NCI-H187 (cell line): ENCODE measurements at regions not wholly inside any gene's neighbourhood (a gene's known extent, or its start where the extent isn't known, plus 50 kb on each side); places are given as distances from the start of the nearest gene placed in this dataset.
A peak's percentile ranks its signal among the peaks of the same experiment; 100 is the strongest.

Source experiments
- DNase-seq, 2 experiments: peaks; one replicate each; lab custom pipeline; 2025; lab: John Stamatoyannopoulos, UW

DNA sequence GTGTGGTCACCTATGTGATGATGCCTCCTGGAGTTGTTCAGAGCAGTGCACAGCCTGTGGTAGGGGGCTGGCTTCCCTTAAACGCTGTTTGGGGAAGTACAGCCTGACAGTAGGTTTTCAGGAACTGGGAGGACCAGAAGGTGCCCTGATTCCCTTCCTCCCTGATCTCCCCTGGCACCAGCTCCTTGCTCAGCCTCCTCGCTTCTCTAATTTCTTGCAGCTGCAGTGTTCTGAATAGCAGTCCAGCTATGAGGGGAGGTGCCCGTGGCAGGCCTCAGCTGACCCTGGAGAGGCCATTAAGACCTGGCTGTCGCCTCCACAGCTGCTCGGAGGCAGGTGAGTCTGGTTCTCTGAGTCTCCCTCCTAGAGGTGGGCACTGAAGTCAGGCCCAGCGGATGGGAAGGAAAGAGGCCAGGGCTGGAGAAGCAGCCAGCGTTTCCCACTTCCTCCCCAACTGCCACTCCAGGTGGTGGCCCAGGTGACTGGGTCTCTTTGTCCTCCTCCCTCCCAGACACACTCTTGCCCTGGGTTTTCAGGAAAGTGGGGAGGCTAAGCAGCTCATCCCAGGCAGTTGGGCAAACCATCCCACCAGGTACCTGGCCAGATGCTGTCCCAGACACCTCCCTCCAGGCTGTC, 52.0 kb upstream of the RPL11 start:
- peak; percentile 15 to 26 for DNase-seq

DNA sequence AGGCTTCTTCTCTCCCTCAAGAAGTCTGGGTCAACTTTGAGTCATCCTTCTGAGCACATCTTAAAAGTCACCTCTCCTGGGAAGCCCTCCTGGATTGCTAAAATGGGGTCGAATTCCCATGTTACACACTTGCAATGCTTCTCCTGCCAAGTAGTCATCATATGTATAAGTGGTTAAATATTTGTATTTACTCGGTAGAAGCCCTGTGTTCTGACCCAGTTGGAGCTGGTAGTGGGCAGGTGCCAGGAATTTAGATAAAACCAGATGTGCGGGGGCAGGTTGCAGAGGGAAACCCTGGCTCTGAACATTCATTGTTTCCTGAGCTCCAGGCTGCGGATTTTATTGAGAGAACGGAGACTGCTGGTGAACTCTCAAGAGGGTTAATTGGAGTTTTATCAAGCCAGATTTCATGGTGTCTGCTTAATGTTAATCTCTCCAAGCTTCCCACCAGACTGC, 52.8 kb upstream of the RPL11 start:
- no peak for DNase-seq

DNA sequence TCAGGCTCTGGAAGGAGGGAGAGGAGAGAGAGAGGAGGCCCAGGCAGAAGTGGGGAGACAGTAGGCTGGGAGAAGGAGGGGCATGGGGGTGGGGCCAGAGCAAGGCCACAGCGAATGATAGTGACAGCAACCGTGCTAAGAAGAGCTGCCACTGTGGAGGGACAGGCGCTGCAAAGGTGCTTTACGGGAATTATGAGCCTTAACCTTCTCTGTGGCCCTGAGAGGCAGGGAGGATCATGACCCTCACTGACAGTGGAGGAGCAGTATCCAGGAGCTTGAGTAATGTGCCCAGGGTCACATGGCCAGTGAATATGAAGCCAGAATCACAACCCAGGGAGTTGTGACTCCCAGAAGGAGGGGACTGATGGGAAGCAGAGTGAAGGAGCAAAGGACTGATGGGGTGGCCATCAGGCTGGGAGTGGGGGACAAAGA, 53.4 kb upstream of the RPL11 start:
- no peak for DNase-seq

DNA sequence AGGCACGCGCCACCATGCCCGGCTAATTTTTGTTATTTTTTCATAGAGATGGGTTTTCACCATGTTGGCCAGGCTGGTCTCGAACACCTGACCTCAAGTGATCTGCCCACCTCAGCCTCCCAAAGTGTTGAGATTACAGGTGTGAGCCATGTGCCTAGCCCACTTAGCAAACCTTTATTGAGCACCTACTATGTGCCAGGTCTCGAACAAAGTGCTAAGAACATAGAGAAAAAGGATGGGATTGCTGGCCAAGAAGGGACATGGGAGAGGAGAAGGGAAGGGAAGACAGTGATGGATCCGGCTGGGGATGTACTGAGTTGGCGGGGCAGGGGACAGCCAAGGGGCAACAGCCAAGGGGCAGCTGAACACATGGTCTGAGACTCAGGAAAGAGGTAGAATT, 55.6 kb upstream of the RPL11 start:
- no peak for DNase-seq

DNA sequence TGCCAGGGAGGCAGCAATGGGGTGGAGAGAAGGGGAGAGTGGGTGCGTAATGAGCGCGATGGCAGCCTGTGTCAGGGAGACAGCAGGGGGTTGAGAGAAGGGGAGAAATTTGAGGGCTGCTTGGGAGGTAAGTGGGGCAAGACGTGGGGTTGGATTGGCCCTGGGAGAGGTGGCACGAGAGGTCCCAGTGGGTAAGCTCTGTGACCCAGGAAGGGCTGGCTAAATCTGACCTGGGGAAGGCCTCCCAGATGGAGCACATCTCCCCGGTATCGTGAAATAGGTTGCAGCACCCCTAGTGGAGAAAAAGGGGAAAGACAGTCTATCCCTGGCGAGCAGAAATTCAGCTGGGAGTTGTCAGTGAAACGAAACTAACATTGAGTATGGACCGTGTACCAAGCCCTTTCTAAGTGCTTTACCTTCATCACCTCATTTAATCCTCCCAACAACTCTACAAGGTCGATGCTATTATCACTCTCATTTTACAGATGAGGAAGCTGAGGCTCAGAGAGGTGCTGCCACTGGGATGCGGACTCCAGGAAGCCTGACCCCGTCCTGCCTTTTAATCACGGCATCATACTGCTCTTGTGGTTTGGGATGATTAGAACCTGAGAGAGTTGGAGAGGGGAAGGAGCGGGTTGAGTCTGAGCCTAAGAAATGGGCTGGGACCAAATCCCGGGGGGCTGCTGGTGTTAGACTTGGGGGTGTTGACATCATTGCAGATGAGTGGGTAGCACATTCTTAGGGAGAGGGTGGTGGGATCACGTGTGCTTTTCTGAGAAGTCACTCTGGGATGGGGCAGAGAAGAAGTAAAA, 56.6 kb upstream of the RPL11 start:
- DNase-seq: peak; percentile 26 to 61

DNA sequence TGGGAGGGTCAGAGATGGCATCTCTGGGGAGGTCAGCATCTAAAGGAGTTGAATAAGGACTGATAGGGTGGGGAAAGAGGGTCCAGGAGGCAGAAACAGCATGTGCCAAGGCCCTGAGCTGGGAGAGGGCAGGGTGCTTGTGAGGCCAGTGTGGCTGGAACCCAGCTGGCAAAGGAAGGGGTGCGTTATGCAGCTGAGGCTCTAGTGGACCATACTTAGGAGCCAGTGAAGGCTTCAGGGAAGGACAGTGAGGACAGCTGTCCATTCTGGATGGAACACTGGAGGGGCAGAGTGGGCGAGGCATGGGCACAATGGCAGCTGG, 57.1 kb upstream of the RPL11 start:
- no peak for DNase-seq

DNA sequence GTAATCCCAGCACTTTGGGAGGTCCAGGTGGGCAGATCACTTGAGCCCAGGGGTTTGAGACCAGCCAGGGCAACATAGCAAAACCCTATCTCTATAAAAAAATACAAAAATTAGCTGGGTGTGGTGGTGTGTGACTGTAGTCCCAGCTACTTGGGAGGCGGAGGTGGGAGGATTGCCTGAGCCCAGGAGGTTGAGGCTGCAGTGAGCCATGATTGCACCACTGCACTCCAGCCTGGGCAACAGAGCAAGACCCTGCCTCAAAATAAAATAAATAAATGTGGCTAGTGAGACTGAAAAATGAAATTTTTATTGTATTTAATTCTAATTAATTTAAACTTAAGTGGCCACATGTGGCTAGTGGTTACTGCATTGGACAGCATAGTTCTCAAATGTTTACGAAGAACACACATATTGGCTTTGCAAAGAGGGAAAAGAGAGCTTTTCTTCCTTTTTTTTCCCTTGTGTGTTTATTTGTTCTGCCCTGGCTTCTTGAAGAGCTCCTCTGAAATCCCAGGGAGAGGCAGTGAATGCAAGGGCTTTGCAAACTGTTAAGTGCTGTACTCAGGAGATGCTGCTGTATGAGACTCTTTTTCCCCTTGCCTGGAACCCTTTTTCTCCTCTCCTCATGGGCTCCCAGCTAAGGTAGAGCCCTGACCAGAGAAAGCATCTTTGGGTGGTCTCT, 59.0 kb upstream of the RPL11 start:
- DNase-seq: no peak

DNA sequence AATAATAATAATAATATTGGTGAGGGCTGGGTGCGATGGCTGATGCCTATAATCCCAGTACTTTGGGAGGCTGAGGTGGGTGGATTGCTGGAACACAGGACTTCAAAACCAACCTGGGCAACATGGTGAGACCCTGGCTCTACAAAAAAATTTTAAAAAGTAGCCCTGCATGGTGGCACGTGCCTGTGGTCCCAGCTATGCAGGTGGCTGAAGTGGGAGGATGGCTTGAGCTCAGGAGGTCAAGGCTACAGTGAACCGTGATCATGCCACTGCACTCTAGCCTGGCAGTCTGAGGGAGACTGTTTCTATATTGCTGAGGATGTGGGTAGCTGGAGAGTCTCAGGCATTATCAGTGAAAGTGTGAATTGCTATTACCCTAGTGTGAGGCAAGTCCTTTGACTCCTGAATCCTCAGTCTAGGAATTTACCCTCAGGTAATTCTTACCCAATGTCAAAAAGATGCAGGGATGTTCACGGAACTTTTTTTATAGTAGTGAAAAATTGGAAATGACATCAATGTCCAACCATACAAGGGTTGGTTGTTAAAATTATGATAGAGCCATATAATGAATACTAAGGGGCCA, 61.8 kb upstream of the RPL11 start:
- no peak for DNase-seq

DNA sequence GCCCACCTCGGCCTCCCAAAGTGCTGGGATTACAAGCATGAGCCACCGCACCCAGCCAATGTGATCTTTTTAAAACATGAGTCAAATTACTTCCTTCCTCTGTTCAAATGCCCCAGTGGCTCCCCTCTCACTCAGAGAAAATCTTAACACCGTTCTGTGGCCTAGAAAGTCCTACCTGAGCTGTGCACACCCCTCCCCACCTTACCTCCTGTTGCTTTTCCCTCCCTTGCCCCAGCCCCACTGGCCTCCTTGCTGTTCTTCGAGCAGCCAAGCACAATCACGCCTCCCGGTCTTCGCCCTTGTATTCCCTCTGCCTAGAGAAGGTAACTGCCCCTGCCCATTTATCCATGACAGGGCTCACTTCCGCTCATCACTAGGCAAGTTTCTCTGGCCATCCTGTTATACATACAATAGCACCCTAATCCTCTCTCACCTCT, 62.6 kb upstream of the RPL11 start:
- DNase-seq: no peak

DNA sequence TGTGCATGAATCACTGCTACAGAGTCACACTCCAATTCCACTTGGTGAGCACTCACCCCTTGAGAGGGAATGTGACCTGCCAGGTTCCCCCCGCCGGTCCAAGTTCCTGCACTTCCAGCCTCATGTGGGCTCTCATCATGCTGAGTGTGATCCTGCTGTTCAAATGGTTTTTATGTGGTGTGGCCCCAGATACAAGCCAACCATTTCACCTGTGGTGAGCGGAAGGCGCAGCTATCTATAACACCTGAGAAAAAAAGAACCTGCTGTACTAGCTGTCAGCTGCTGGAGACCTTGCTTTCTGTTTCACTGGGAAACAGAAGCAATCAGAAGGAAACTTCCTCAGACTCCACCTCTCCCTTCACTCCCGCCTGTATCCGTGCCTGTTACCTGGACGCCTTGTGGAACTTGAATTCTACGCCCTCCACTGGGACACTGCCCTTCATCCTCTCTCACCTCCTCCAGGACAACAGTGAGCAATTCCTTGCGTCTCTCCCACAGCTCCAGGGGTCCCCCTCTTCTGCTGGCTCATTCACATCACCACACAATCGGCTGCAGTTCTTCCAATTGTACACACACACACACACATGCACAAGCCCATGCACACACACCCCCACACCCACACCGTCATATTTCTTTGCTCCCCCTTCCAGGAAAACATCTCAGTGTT, 64.4 kb upstream of the RPL11 start:
- peak; percentile 27 to 68 for DNase-seq

DNA sequence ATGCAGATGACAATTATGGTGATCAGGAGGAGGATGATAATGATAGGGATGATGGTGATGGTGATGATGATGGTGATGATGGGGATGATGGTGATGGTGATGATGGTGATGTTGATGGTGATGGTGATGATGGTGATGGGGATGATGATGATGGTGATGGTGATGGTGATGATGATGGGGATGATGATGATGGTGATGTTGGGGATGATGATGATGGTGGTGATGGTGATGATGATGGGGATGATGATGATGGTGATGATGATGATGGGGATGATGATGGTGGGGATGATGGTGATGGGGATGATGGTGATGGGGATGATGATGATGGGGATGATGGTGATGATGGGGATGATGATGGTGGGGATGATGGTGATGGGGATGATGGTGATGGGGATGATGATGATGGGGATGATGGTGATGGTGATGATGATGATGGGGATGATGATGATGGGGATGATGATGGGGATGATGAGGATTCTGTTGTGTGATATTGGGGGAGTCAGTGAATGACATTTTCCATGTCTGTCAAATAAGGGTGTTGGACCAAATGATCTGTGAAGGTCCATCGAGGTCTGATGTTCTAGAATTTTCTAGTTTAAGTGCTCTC, 65.6 kb upstream of the RPL11 start:
- no peak for DNase-seq

DNA sequence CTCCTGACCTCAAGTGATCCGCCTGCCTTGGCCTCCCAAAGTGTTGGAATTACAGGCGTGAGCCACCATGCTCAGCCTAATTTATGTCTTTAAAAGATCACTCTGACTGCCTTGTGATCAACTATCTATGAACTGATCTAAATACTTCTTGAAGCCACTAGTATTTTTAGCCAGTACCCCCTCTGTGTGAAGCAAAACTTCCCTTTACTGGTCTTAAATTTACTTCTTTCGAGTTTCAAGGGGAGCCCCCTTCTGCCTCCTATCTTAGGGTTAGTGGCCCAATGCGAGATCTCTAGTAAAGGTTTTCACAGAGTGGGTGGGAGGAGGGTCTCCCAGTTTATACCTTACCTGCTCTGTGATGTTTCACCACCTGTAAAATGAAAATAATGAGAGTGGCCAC, 66.1 kb upstream of the RPL11 start:
- DNase-seq: no peak

DNA sequence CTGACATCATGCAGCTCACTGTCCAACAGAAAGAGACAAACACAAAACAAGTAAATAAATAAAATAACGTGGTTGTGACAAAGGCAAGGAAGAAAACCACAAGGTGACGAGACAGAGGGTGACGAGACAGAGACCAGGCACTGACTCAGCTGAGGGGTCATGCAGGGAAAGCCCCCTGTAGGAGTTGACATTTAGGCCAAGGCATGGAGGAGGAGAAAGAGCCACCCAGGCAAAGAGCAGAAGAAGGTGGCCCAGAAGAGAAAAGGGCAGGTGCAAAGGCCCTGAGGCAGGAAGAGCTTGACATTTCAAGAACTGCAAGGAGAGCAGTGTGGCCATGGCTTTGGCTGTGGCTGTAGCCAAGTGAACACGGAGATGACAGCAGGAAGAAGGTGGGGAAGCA, 65.1 kb upstream of the ID3 start:
- DNase-seq: no peak

DNA sequence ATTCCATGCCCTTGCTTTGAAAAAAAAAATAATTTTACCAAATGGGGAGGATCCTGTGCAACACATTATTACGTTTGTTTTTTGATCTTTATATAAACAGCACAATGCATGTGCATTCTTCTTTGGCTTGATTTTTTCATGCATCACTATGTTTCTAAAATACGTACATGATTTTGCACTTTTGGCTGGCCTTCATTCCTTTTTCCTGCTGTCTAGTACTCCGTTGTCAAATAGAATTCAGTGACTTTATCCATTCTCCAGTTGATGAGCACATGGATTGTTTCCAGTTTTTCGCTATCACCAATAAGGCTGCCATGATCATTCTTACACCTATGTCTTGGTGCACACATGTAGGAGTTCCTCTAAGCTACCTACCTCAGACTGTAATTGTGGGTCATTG, 63.0 kb upstream of the ID3 start:
- no peak for DNase-seq

DNA sequence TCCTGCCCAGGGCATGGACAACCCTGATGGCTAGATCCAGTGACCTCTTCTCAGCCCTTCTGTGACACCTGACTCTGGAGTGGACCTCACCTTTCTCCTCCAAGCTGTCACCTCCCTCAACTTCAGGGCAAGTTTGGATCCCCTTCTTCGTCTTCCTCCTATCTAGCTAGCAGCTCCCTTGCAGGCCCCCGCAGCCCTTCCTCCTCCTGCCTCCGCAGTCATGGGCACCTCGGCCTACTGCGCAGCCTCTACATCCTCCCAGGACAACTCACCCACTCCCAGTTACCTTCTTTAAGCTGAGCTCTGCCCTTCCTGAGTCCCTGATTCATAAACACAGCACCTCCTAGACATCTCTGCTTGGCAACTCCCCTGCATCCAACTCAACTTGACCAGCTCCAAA, 61.3 kb upstream of the ID3 start:
- no peak for DNase-seq

DNA sequence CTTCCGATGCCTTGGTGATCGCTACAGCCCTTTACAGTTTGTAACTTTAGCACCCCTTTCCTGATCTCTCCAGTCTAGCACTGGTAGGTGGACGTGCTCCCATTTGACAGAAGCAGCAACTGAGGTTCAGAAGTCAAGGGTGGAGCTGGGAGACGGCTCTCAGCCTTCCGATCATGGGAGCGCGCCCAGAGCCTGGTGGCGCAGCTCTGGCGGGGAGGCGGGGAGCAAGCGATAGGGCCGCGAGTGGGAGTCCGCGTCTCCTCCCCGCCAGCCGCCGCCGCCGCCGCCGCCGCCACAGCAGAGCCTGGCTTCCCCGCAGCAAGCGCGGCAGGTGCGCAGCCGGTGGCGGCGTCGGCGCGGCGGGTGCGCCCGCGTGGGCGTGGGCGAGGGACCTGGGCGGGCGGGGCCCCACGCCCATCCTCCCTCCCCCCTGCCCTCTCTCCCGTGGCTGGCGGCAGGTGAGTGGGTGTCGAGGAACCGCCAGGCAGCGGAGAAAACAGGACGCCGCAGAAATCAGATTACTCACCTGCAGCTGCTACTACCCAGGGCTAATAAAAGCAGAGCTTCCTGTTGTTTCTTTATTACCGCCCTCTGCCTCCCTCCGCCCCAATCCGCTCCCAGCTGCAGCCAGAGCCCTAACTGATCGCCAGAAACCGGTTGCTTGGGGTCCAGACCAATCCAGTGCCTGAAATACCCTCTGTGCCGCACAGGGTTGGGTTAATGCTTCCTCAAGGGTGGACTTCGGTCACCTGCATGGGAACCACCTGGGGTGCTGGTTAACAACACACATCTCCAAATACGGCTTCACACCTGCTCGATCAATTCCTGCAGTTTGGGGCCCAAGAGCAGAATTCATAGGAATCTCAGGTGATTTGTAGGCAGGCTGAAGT, 60.2 kb upstream of the ID3 start:
- DNase-seq: peak; percentile 40 to 52

DNA sequence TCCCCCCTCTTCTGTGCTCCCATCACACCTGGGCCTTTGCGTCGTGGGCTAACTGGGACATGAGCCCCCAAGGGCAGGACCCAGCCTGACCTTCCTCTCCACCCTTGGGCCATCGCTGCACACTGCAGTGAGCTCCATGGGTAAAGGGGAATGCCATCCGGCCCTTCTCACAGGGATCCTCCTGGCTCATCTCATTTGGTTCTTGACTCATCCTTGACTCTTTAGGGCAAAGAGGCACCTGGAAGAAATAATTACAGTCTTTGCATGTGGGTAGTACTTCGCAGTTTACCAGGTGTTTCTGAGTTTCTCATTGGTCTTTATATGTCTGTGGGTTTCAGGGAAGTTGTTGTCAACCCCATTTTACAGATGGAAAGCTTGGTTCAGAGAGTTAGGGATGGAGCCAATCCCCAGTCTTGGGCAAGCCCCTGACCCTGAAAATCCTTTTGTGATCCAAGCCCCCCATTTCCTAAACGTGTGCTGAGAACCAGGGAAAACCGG, 59.3 kb upstream of the ID3 start:
- no peak for DNase-seq

DNA sequence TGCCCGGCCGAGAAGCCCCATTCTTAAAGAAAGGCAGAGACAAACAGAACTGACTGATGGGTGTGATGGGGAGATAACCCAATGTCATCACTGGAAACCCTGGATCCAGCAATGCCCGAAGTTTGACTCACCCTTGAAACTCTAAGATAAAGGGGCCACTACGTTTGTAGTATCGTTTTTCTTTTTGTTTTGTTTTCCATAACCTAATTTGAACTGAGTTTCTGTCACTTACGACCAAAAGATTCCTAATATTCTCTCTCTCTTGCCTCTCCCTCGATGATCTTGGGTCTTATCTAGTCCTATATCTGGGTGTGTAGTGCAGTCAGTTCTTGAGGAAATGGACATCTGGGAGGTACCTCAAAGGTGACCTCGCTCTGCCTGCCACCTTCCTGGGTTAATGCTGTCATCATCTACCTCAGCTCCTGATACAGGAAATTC, 57.8 kb upstream of the ID3 start:
- DNase-seq: no peak

DNA sequence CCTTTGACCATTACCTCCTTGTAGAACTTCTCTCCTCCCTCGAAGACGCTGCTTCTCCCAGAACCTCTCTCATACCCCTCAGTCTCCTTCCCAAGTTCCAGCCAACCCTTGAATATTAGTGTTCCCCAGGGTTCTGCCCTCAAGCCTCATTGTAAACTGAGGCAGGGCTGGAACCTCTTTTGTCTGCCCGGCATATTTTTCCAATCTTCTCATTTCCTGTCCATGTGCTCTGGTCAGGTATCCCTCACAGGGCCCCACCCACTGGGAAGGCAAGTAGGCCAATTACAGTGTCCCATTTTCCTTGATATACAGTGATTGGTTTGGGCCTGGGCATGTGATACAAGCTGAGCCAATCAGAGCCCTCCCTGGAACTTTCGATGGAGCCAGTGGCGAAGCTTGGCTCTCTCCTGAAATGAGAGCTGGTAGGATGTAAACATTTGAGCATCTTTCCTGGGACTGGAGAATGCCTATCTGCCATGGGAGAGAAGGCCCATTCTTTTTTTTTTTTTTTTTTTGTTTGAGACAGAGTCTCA, 57.1 kb upstream of the ID3 start:
- no peak for DNase-seq

DNA sequence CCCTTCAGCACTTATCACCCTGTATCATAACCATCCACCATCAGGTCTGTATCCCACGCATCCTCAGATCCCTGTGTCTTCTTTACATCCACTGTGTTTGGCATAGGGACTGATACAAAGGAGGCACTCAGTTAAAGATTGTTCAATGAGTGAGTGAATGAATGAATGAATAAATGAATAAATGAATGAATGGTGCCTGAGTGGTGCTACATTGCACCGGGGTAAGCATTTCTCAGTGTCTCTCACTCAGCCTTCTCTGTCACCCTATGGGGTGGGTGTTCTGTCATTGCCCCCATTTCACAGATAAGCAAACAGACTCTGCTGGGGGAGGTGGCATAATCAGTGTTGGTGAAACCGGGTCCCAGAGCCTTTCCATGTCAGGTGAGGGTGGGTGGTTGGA, 56.6 kb upstream of the ID3 start:
- DNase-seq: no peak
